GM19395 (cell line): ENCODE measurements at regions not wholly inside any gene's neighbourhood (a gene's known extent, or its start where the extent isn't known, plus 50 kb on each side); places are given as distances from the start of the nearest gene placed in this dataset.
"Not testable (repeated sequence)": the region's sequence is repeated elsewhere in the genome, so short reads cannot be mapped to it uniquely, and the experiment has no call there.

ENCODE experiments used
- ATAC-seq: cut with Tn5 transposase; IDR thresholded peaks from one replicate; pipeline ENCODE4 v1.9.1; 2021; ENCODE audit warnings: mild to moderate bottlenecking, moderate library complexity; ENCODE audit not compliant: unreplicated experiment

- no peak for ATAC-seq
These were observed 106.7 kb downstream of the FAM174A start for GRCh38 chr5:100641833-100642232.

GRCh38 chr5:100643473-100643872, 108.3 kb downstream of the FAM174A start:
- ATAC-seq: no peak

- ATAC-seq: no peak
These were observed 109.0 kb downstream of the FAM174A start for GRCh38 chr5:100644185-100644584.

- ATAC-seq: no peak
These were observed 109.6 kb downstream of the FAM174A start for GRCh38 chr5:100644776-100645175.

- ATAC-seq: no peak
These were observed 110.8 kb downstream of the FAM174A start for GRCh38 chr5:100646011-100646410.

- no peak for ATAC-seq
These were observed 111.5 kb downstream of the FAM174A start for GRCh38 chr5:100646691-100647090.

GRCh38 chr5:100647461-100648230, 112.5 kb downstream of the FAM174A start:
- peak; percentile 75 for ATAC-seq

- no peak for ATAC-seq
These were observed 119.7 kb downstream of the FAM174A start for GRCh38 chr5:100654895-100655294.

GRCh38 chr5:100656771-100657170, 121.6 kb downstream of the FAM174A start:
- not testable (repeated sequence) for ATAC-seq

GRCh38 chr5:100659080-100659795, 124.1 kb downstream of the FAM174A start:
- ATAC-seq: no peak

GRCh38 chr5:100664140-100664539, 129.0 kb downstream of the FAM174A start:
- no peak for ATAC-seq

GRCh38 chr5:100667161-100667630, 132.0 kb downstream of the FAM174A start:
- ATAC-seq: peak; percentile 78

- no peak for ATAC-seq
These were observed 133.3 kb downstream of the FAM174A start for GRCh38 chr5:100668511-100668910.

GRCh38 chr5:100676817-100677631, 141.8 kb downstream of the FAM174A start:
- ATAC-seq: no peak

- ATAC-seq: no peak
These were observed 147.5 kb downstream of the FAM174A start for GRCh38 chr5:100682625-100683024.

- ATAC-seq: no peak
These were observed 148.7 kb downstream of the FAM174A start for GRCh38 chr5:100683881-100684280.

GRCh38 chr5:100685122-100685521, 149.9 kb downstream of the FAM174A start:
- not testable (repeated sequence) for ATAC-seq

- ATAC-seq: not testable (repeated sequence)
These were observed 153.7 kb downstream of the FAM174A start for GRCh38 chr5:100688834-100689233.

- no peak for ATAC-seq
These were observed 154.9 kb downstream of the FAM174A start for GRCh38 chr5:100690036-100690560.

GRCh38 chr5:100691085-100691484, 155.9 kb downstream of the FAM174A start:
- no peak for ATAC-seq

- no peak for ATAC-seq
These were observed 156.4 kb downstream of the FAM174A start for GRCh38 chr5:100691548-100691947.
